ENCODE measurements at regions not wholly inside any gene's neighbourhood (a gene's known extent, or its start where the extent isn't known, plus 50 kb on each side); places are given as distances from the start of the nearest gene placed in this dataset.

DNA sequence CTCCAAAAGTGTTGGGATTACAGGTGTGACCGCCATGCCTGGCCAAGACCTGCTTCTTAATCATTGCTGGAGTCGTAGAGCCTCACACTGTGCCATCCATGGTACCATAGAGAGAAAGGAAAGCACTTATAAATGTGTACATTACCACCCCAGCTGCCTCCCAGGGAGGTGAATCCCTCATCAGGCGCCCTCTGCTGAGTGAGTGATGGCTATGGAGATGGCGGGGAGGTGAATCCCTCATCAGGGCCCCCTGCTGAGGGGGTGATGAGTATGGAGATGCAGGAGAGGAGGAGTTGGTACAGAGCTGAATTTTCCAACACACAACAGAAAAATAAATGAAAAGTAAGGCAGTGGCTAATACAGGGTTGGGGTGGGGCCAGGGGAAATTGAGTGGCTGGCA, 263.4 kb downstream of the UQCRFS1 start:
- dilution Hi-C loops (cut with MboI; ENCODE audit: extremely low pct_ligation_motif_present, low sequenced_read_pairs) = no loop called here
- Histone ChIP-seq H2AFZ (ENCODE audit: low read depth, low read length) (no peak overlapping the region), H3K27me3 (ENCODE audit: control insufficient read depth in 2 of 2, insufficient read depth in 2 of 2, low read length in 2 of 2) (no peaks in the 10 kb centered on the region), H3K4me1 (ENCODE audit: control insufficient read depth, extremely low read depth, insufficient read depth, low read length) (no peaks in the 10 kb centered on the region), H3K27ac (ENCODE audit: insufficient read depth, low read depth, low read length) (no peak overlapping the region), H3K9me3 (replicated peaks; ENCODE audit: control insufficient read depth, insufficient read depth, low read length) (peaks cover 9% of the 10 kb centered on the region), H3K9ac (replicated peaks; ENCODE audit: extremely low read depth, insufficient read depth, low read length) (no peak overlapping the region), H3K36me3 (ENCODE audit: control insufficient read depth in 2 of 2, extremely low read depth in 1 of 2, insufficient read depth in 2 of 2, low read length in 2 of 2) (no peaks in the 10 kb centered on the region), H3K79me2 (ENCODE audit: control insufficient read depth, insufficient read depth, low read length) (no peaks in the 10 kb centered on the region), H3K4me2 (ENCODE audit: insufficient read depth, low read length) (no peak overlapping the region), H4K20me1 (replicated peaks; ENCODE audit: control insufficient read depth, extremely low read depth, insufficient read depth, low read length) (no peaks in the 10 kb centered on the region), H3K9me1 (replicated peaks; ENCODE audit: control insufficient read depth, extremely low read depth, insufficient read depth, low read length) (no peaks in the 10 kb centered on the region), H3K4me3 (replicated peaks in 1 of 3; ENCODE audit: insufficient read depth in 1 of 3, low read depth in 1 of 3, low read length in 3 of 3) (no peak overlapping the region)
- TF ChIP-seq POLR2AphosphoS5 (IDR thresholded peaks at IDR 0.05; ENCODE audit: insufficient read depth, low read depth, low read length) (no peak), POLR2A (IDR thresholded peaks at IDR 0.05; ENCODE audit: low read depth, low read length) (no peak), EZH2 (IDR thresholded peaks at IDR 0.05; ENCODE audit: borderline replicate concordance, low read depth, low read length, severe bottlenecking) (no peak), JUN (IDR thresholded peaks at IDR 0.05; ENCODE audit: borderline replicate concordance, insufficient read depth, insufficient read length, low read depth) (no peak), FOS (IDR thresholded peaks at IDR 0.05; ENCODE audit: borderline replicate concordance, insufficient read depth, low read length) (no peak), GATA2 (IDR thresholded peaks at IDR 0.05; ENCODE audit: insufficient read depth, insufficient read length, low read depth, low read length) (no peak), MYC (IDR thresholded peaks at IDR 0.05; ENCODE audit: low read depth, low read length) (no peak)
- TF ChIP-seq, protein P1, sequence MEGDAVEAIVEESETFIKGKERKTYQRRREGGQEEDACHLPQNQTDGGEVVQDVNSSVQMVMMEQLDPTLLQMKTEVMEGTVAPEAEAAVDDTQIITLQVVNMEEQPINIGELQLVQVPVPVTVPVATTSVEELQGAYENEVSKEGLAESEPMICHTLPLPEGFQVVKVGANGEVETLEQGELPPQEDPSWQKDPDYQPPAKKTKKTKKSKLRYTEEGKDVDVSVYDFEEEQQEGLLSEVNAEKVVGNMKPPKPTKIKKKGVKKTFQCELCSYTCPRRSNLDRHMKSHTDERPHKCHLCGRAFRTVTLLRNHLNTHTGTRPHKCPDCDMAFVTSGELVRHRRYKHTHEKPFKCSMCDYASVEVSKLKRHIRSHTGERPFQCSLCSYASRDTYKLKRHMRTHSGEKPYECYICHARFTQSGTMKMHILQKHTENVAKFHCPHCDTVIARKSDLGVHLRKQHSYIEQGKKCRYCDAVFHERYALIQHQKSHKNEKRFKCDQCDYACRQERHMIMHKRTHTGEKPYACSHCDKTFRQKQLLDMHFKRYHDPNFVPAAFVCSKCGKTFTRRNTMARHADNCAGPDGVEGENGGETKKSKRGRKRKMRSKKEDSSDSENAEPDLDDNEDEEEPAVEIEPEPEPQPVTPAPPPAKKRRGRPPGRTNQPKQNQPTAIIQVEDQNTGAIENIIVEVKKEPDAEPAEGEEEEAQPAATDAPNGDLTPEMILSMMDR (IDR thresholded peaks at IDR 0.05; ENCODE audit: extremely low read depth in 1 of 2, insufficient read depth in 1 of 2, low read depth in 1 of 2, low read length in 2 of 2) = no peak
- TF ChIP-seq, protein P2, sequence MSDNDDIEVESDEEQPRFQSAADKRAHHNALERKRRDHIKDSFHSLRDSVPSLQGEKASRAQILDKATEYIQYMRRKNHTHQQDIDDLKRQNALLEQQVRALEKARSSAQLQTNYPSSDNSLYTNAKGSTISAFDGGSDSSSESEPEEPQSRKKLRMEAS (IDR thresholded peaks at IDR 0.05; ENCODE audit: insufficient read depth, insufficient read length) = no peak
- POLR2A ChIA-PET = no interaction called here
- FAIRE-seq (no peak), DNase-seq (ENCODE audit: low read depth, low spot score) (no peak)
- intact Hi-C loops (cut with micrococcal nuclease) = no loop called here
- CTCF ChIA-PET = no interaction called here
- no TSS peak for BruUV-seq (replicated peaks)

Measured in endothelial cell of umbilical vein (primary cell).